Neural cell (in vitro differentiated cells): ENCODE measurements at regions not wholly inside any gene's neighbourhood (a gene's known extent, or its start where the extent isn't known, plus 50 kb on each side); places are given as distances from the start of the nearest gene placed in this dataset.
"Not testable (repeated sequence)": the region's sequence is repeated elsewhere in the genome, so short reads cannot be mapped to it uniquely, and the experiment has no call there.

Experiments
- H2AFZ ChIP-seq: fragments of 200-600, 300-800 bp; sonication (generic), shearing (Covaris generic); 2 replicates; pipeline ENCODE4 v1.6.0; 2014; ENCODE audit warnings: low read depth, mild to moderate bottlenecking, antibody characterized with exemption, low read length, moderate library complexity
- H3F3A ChIP-seq: fragments of 200-600 bp; shearing (Covaris generic); 2 replicates; pipeline ENCODE4 v1.6.1; 2016; ENCODE audit warnings: mild to moderate bottlenecking, moderate library complexity, mixed read lengths, antibody characterized with exemption, low read length; ENCODE audit not compliant: insufficient read depth, poor library complexity, severe bottlenecking
- H3K27ac ChIP-seq: fragments of 200-600, 300-800 bp; sonication (generic), shearing (Covaris generic); 2 replicates; pipeline ENCODE4 v1.5.1; 2014; ENCODE audit warnings: mild to moderate bottlenecking, low read length, moderate library complexity
- H3K27me3 ChIP-seq: fragments of 300-800, 200-600 bp; sonication (generic), shearing (Covaris generic); 2 replicates; pipeline ENCODE4 v1.6.0; 2014; ENCODE audit warnings: mild to moderate bottlenecking, low read depth, low read length, moderate library complexity; ENCODE audit not compliant: insufficient read depth
- H3K36me3 ChIP-seq: fragments of 300-800, 200-600 bp; sonication (generic), shearing (Covaris generic); 2 replicates; pipeline ENCODE4 v1.5.1; 2014; ENCODE audit warnings: mild to moderate bottlenecking, antibody characterized with exemption, low read length, moderate library complexity; ENCODE audit not compliant: insufficient read depth
- H3K4me2 ChIP-seq: fragments of 300-800, 200-600 bp; sonication (generic), shearing (Covaris generic); 2 replicates; pipeline ENCODE4 v1.6.0; 2014; ENCODE audit warnings: mild to moderate bottlenecking, low read length
- H3K4me3 ChIP-seq: fragments of 300-800, 200-600 bp; sonication (generic), shearing (Covaris generic); 2 replicates; pipeline ENCODE4 v1.5.1; 2014; ENCODE audit warnings: mild to moderate bottlenecking, low read length, moderate library complexity
- H3K79me2 ChIP-seq: fragments of 200-600 bp; shearing (Covaris generic); replicated peaks from 2 replicates; pipeline ENCODE4 v1.6.0; 2014; ENCODE audit warnings: mild to moderate bottlenecking, low read length, moderate library complexity; ENCODE audit not compliant: insufficient read depth
- H3K9ac ChIP-seq: fragments of 300-800, 200-600 bp; sonication (generic), shearing (Covaris generic); 2 replicates; pipeline ENCODE4 v1.6.1; 2016; ENCODE audit warnings: mild to moderate bottlenecking, low read length, mixed read lengths
- H3K9me2 ChIP-seq: fragments of 200-600 bp; shearing (Covaris generic); 2 replicates; pipeline ENCODE4 v1.6.1; 2016; ENCODE audit warnings: mild to moderate bottlenecking, low read length, mixed read lengths; ENCODE audit not compliant: insufficient read depth
- H3K9me3 ChIP-seq: fragments of 200-600, 300-800 bp; sonication (generic), shearing (Covaris generic); 2 replicates; pipeline ENCODE4 v1.6.1; 2016; ENCODE audit warnings: mild to moderate bottlenecking, mixed run types, low read length, moderate library complexity, mixed read lengths
- H4K20me1 ChIP-seq: fragments of 200-600 bp; shearing (Covaris generic); 2 replicates; pipeline ENCODE4 v1.6.1; 2016; ENCODE audit warnings: mild to moderate bottlenecking, mixed run types; ENCODE audit not compliant: insufficient read depth
- EP300 ChIP-seq: fragments of 450-650 bp; conservative IDR thresholded peaks from 2 replicates; pipeline ENCODE4 v1.6.1; 2014; ENCODE audit warnings: antibody characterized with exemption, mild to moderate bottlenecking, moderate library complexity; ENCODE audit not compliant: poor library complexity, severe bottlenecking
- EZH2 ChIP-seq: fragments of 200-600, 300-800 bp; shearing (Covaris generic), sonication (generic); IDR thresholded peaks from 2 replicates; pipeline ENCODE4 v1.6.1; 2014; ENCODE audit warnings: antibody characterized with exemption, low read length, borderline replicate concordance, mild to moderate bottlenecking; ENCODE audit not compliant: insufficient read depth, poor library complexity, severe bottlenecking
- MXI1 ChIP-seq: fragments of 450-650 bp; conservative IDR thresholded peaks from 2 replicates; pipeline ENCODE4 v1.6.1; 2014; ENCODE audit warnings: antibody characterized with exemption, mild to moderate bottlenecking; ENCODE audit not compliant: poor library complexity, severe bottlenecking
- POLR2AphosphoS5 ChIP-seq: IDR thresholded peaks from 2 replicates; pipeline ENCODE4 v1.6.1; 2012
- RAD21 ChIP-seq: fragments of 450-650 bp; conservative IDR thresholded peaks from 2 replicates; pipeline ENCODE4 v1.6.1; 2014; ENCODE audit warnings: antibody characterized with exemption, mild to moderate bottlenecking, moderate library complexity
- SMC3 ChIP-seq: fragments of 450-650 bp; conservative IDR thresholded peaks from 2 replicates; pipeline ENCODE4 v1.6.1; 2014; ENCODE audit warnings: antibody characterized with exemption, mild to moderate bottlenecking, moderate library complexity; ENCODE audit not compliant: poor library complexity
- TAF1 ChIP-seq: IDR thresholded peaks from 2 replicates; pipeline ENCODE4 v1.6.1; 2012; ENCODE audit warnings: low read depth
- TF ChIP-seq, protein P1 (sequence below): IDR thresholded peaks from 2 replicates; pipeline ENCODE4 v1.6.1; 2012; ENCODE audit warnings: borderline replicate concordance
- TF ChIP-seq, protein P2 (sequence below): fragments of 450-650 bp; IDR thresholded peaks from 2 replicates; pipeline ENCODE4 v1.5.1; 2014; ENCODE audit warnings: antibody characterized with exemption, mild to moderate bottlenecking, moderate library complexity; ENCODE audit not compliant: poor library complexity, severe bottlenecking

DNA sequence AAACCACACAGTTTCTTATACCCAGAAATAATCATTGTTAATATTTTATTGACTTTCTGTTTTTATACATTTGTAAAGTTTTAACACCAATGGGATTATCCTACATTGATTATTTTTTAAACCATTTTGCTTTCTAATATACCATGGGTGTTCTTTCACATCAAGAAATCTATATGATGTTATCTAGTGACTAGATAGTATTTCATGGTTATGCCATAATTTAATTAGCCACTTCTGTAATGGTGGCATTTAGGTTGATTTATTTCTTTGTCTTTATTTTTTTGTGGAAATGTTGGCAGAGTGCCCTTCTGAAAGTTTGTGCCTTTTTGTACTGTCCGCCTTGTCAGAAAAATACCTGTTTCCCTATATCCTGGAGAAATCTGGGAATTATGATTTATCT is 193.3 kb downstream of the CEP135 start:
- H3K9me3 ChIP-seq: no peaks in the 10 kb centered on the region
- H3K4me3 ChIP-seq: no peak overlapping the region
- no peaks in the 10 kb centered on the region for H4K20me1 ChIP-seq
- H3K79me2 ChIP-seq: peaks cover 11% of the 10 kb centered on the region
- H3K27me3 ChIP-seq: no peaks in the 10 kb centered on the region
- H3K27ac ChIP-seq: no peak overlapping the region
- H3K36me3 ChIP-seq: no peaks in the 10 kb centered on the region
- no peak overlapping the region for H3K9ac ChIP-seq
- H3F3A ChIP-seq: no peaks in the 10 kb centered on the region
- H2AFZ ChIP-seq: no peak overlapping the region
- no peak overlapping the region for H3K4me2 ChIP-seq
- TF ChIP-seq SMC3 (no peak), TAF1 (no peak), EP300 (no peak), MXI1 (no peak), POLR2AphosphoS5 (no peak), EZH2 (no peak)
- TF ChIP-seq, protein P1, sequence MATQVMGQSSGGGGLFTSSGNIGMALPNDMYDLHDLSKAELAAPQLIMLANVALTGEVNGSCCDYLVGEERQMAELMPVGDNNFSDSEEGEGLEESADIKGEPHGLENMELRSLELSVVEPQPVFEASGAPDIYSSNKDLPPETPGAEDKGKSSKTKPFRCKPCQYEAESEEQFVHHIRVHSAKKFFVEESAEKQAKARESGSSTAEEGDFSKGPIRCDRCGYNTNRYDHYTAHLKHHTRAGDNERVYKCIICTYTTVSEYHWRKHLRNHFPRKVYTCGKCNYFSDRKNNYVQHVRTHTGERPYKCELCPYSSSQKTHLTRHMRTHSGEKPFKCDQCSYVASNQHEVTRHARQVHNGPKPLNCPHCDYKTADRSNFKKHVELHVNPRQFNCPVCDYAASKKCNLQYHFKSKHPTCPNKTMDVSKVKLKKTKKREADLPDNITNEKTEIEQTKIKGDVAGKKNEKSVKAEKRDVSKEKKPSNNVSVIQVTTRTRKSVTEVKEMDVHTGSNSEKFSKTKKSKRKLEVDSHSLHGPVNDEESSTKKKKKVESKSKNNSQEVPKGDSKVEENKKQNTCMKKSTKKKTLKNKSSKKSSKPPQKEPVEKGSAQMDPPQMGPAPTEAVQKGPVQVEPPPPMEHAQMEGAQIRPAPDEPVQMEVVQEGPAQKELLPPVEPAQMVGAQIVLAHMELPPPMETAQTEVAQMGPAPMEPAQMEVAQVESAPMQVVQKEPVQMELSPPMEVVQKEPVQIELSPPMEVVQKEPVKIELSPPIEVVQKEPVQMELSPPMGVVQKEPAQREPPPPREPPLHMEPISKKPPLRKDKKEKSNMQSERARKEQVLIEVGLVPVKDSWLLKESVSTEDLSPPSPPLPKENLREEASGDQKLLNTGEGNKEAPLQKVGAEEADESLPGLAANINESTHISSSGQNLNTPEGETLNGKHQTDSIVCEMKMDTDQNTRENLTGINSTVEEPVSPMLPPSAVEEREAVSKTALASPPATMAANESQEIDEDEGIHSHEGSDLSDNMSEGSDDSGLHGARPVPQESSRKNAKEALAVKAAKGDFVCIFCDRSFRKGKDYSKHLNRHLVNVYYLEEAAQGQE: no peak
- no peaks in the 10 kb centered on the region for H3K9me2 ChIP-seq

DNA sequence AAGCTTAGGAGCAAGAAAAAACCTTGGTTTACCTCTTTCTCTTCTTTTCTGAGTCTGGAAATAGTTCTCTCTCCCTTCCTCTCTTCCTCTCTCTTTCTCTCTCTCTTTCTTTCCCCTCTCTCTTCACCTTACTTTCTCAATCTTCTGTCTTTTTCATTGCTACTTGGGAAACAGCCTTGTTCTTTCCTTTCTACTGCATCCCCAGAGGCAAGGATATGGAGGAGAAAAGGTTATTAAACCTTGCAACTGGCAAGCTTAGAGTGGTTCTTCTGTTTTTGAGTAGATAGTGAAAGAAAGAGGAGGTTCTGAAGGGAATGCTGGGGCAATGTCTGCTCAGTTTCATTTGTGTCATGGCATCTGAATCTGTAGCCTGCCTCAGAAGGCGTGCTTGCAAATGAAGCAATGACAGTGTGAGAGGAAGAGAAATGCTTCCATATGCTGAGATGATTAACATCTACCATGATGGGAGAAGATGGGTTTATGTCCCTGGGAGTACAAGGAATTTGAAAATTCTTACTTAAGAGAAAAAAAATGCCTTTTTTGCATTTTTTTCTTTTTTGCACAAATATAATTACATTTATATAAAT is 190.6 kb downstream of the CEP135 start:
- no peaks in the 10 kb centered on the region for H3K9me3 ChIP-seq

DNA sequence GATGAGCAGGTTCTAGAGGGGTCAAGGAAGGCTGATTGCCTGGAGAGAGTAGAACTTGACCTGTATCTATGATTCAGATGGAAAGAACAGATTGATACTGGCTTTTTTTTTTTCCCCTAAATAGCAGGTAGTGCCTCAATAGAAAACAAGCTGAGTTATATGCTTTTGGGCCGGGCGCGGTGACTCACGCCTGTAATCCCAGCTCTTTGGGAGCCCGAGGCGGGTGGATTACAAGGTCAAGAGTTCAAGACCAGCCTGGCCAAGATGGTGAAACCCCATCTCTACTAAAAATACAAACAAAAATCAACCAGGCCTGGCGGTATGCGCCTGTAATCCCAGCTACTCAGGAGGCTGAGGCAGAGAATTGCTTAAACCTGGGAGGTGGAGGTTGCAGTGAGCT is 186.1 kb downstream of the CEP135 start:
- H3K4me3 ChIP-seq, H3K4me2 ChIP-seq, H3K27ac ChIP-seq, H3K27me3 ChIP-seq, H3K9ac ChIP-seq, H4K20me1 ChIP-seq, H3K9me3 ChIP-seq, H2AFZ ChIP-seq, H3K9me2 ChIP-seq, H3K36me3 ChIP-seq, H3F3A ChIP-seq: not testable (repeated sequence)
- peaks cover 21% of the 10 kb centered on the region for H3K79me2 ChIP-seq

More for the DNA sequence above, 190.6 kb downstream of the CEP135 start:
- no peaks in the 10 kb centered on the region for H3K9me2 ChIP-seq
- H3K36me3 ChIP-seq: no peaks in the 10 kb centered on the region
- peaks cover 14% of the 10 kb centered on the region for H3K79me2 ChIP-seq
- no peak overlapping the region for H3K4me3 ChIP-seq
- H3K4me2 ChIP-seq: no peak overlapping the region
- H3K9ac ChIP-seq: no peak overlapping the region
- H4K20me1 ChIP-seq: no peaks in the 10 kb centered on the region
- no peak overlapping the region for H2AFZ ChIP-seq
- no peaks in the 10 kb centered on the region for H3K27me3 ChIP-seq
- TF ChIP-seq MXI1: no peak
- TF ChIP-seq TAF1: no peak
- TF ChIP-seq POLR2AphosphoS5: no peak
- no peak for TF ChIP-seq EP300
- no peak for TF ChIP-seq SMC3
- TF ChIP-seq EZH2: no peak
- TF ChIP-seq RAD21: no peak
- TF ChIP-seq, protein P2, sequence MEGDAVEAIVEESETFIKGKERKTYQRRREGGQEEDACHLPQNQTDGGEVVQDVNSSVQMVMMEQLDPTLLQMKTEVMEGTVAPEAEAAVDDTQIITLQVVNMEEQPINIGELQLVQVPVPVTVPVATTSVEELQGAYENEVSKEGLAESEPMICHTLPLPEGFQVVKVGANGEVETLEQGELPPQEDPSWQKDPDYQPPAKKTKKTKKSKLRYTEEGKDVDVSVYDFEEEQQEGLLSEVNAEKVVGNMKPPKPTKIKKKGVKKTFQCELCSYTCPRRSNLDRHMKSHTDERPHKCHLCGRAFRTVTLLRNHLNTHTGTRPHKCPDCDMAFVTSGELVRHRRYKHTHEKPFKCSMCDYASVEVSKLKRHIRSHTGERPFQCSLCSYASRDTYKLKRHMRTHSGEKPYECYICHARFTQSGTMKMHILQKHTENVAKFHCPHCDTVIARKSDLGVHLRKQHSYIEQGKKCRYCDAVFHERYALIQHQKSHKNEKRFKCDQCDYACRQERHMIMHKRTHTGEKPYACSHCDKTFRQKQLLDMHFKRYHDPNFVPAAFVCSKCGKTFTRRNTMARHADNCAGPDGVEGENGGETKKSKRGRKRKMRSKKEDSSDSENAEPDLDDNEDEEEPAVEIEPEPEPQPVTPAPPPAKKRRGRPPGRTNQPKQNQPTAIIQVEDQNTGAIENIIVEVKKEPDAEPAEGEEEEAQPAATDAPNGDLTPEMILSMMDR: no peak
- TF ChIP-seq, protein P1: no peak
- no peak overlapping the region for H3K27ac ChIP-seq
- H3F3A ChIP-seq: no peaks in the 10 kb centered on the region
